ENCODE measurements at regions not wholly inside any gene's neighbourhood (a gene's known extent, or its start where the extent isn't known, plus 50 kb on each side); places are given as distances from the start of the nearest gene placed in this dataset.

- Histone ChIP-seq H3K36me3 (no peaks in the 10 kb centered on the region), H3K4me3 (no peak overlapping the region), H3K27ac (no peak overlapping the region), H3K27me3 (replicated peaks; ENCODE audit: insufficient read depth) (no peaks in the 10 kb centered on the region), H3K9me3 (no peaks in the 10 kb centered on the region), H3K4me1 (ENCODE audit: control insufficient read depth in 1 of 2, low read depth in 2 of 2) (peaks cover 0 to 11% of the 10 kb centered on the region in 2 donors)
- no peak for TF ChIP-seq CTCF (IDR thresholded peaks at IDR 0.05)
- DNase-seq (ENCODE audit: low spot score), result no peak
- no peak for ATAC-seq (ENCODE audit: insufficient number of reproducible peaks, low FRiP score, low read depth)
Measured at GRCh38 chr13:97565906-97566305, 131.9 kb downstream of the RAP2A start.

- TF ChIP-seq CTCF (IDR thresholded peaks at IDR 0.05), result no peak
- ATAC-seq (ENCODE audit: insufficient number of reproducible peaks, low FRiP score, low read depth) (no peak), DNase-seq (ENCODE audit: low spot score) (no peak)
- no peak overlapping the region for H3K4me3 ChIP-seq
- H3K36me3 ChIP-seq, result no peaks in the 10 kb centered on the region
- no peak overlapping the region for H3K27ac ChIP-seq
- no peaks in the 10 kb centered on the region for H3K9me3 ChIP-seq
- peaks cover 0 to 11% of the 10 kb centered on the region in 2 donors for H3K4me1 ChIP-seq (ENCODE audit: control insufficient read depth in 1 of 2, low read depth in 2 of 2)
- H3K27me3 ChIP-seq (replicated peaks; ENCODE audit: insufficient read depth), result no peaks in the 10 kb centered on the region
Measured at GRCh38 chr13:97566907-97567306, 132.9 kb downstream of the RAP2A start.

- Histone ChIP-seq H3K9me3 (no peaks in the 10 kb centered on the region), H3K4me3 (no peak overlapping the region), H3K27ac (no peak overlapping the region), H3K36me3 (no peaks in the 10 kb centered on the region), H3K4me1 (ENCODE audit: control insufficient read depth in 1 of 2, low read depth in 2 of 2) (peaks cover 0 to 11% of the 10 kb centered on the region in 2 donors), H3K27me3 (replicated peaks; ENCODE audit: insufficient read depth) (no peaks in the 10 kb centered on the region)
- DNase-seq (ENCODE audit: low spot score) (no peak), ATAC-seq (ENCODE audit: insufficient number of reproducible peaks, low FRiP score, low read depth) (no peak)
- no peak for TF ChIP-seq CTCF (IDR thresholded peaks at IDR 0.05)
Measured at GRCh38 chr13:97567510-97568243, 133.7 kb downstream of the RAP2A start.

- TF ChIP-seq CTCF (IDR thresholded peaks at IDR 0.05), result no peak
Measured at GRCh38 chr13:97568850-97569249, 134.9 kb downstream of the RAP2A start.

GRCh38 chr13:97569841-97570240 is 135.9 kb downstream of the RAP2A start:
- no peak for TF ChIP-seq CTCF (IDR thresholded peaks at IDR 0.05)
- no peaks in the 10 kb centered on the region for H3K36me3 ChIP-seq
- ATAC-seq (ENCODE audit: insufficient number of reproducible peaks, low FRiP score, low read depth) (no peak), DNase-seq (ENCODE audit: low spot score) (no peak)
- no peak overlapping the region for H3K27ac ChIP-seq
- peaks cover 0 to 11% of the 10 kb centered on the region in 2 donors for H3K4me1 ChIP-seq (ENCODE audit: control insufficient read depth in 1 of 2, low read depth in 2 of 2)
- H3K4me3 ChIP-seq, result no peak overlapping the region
- H3K27me3 ChIP-seq (replicated peaks; ENCODE audit: insufficient read depth), result no peaks in the 10 kb centered on the region
- no peaks in the 10 kb centered on the region for H3K9me3 ChIP-seq

More at GRCh38 chr13:97568850-97569249, 134.9 kb downstream of the RAP2A start:
- peaks cover 0 to 11% of the 10 kb centered on the region in 2 donors for H3K4me1 ChIP-seq (ENCODE audit: control insufficient read depth in 1 of 2, low read depth in 2 of 2)
- DNase-seq (ENCODE audit: low spot score), result no peak
- H3K27ac ChIP-seq, result no peak overlapping the region
- no peaks in the 10 kb centered on the region for H3K36me3 ChIP-seq
- no peaks in the 10 kb centered on the region for H3K27me3 ChIP-seq (replicated peaks; ENCODE audit: insufficient read depth)
- no peak for ATAC-seq (ENCODE audit: insufficient number of reproducible peaks, low FRiP score, low read depth)
- no peaks in the 10 kb centered on the region for H3K9me3 ChIP-seq
- no peak overlapping the region for H3K4me3 ChIP-seq

All from thoracic aorta (tissue), 2 donors.